GM23338 (cell line): ENCODE measurements at regions not wholly inside any gene's neighbourhood (a gene's known extent, or its start where the extent isn't known, plus 50 kb on each side); places are given as distances from the start of the nearest gene placed in this dataset.

ENCODE experiments used
- ATAC-seq: fragments of 200-7000 bp; cut with Tn5 transposase; 3 replicates; pipeline ENCODE4 v1.9.1; 2020
- DNase-seq: peaks from one replicate; pipeline ENCODE4 v3.0.0-alpha.2; 2015; ENCODE audit warnings: low spot score
- H2AFZ ChIP-seq: fragments of 200-600 bp; sonication (generic); 2 replicates; pipeline ENCODE4 v1.8.0; 2016; ENCODE audit warnings: antibody characterized with exemption, mild to moderate bottlenecking, moderate library complexity
- H3F3A ChIP-seq: fragments of 200-600 bp; sonication (generic); replicated peaks from 2 replicates; pipeline ENCODE4 v1.8.0; 2017; ENCODE audit warnings: antibody characterized with exemption, mixed run types, low read depth
- H3K27ac ChIP-seq: fragments of 200-600 bp; sonication (generic); 2 replicates; pipeline ENCODE4 v1.6.1; 2016; ENCODE audit warnings: low read depth
- H3K27me3 ChIP-seq: fragments of 200-600 bp; sonication (generic); 2 replicates; pipeline ENCODE4 v1.8.0; 2016; ENCODE audit warnings: mild to moderate bottlenecking, mixed run types, moderate library complexity; ENCODE audit not compliant: insufficient read depth
- H3K36me3 ChIP-seq: fragments of 200-600 bp; sonication (generic); 2 replicates; pipeline ENCODE4 v1.8.0; 2016; ENCODE audit warnings: mild to moderate bottlenecking; ENCODE audit not compliant: insufficient read depth
- H3K4me1 ChIP-seq: fragments of 200-600 bp; sonication (generic); 2 replicates; pipeline ENCODE4 v1.8.0; 2016; ENCODE audit warnings: mild to moderate bottlenecking, moderate library complexity; ENCODE audit not compliant: insufficient read depth
- H3K4me2 ChIP-seq: fragments of 200-600 bp; sonication (generic); 2 replicates; pipeline ENCODE4 v1.7.1; 2017; ENCODE audit warnings: mixed run types
- H3K4me3 ChIP-seq: fragments of 200-600 bp; sonication (generic); 2 replicates; pipeline ENCODE4 v1.6.1; 2016; ENCODE audit warnings: mixed run types
- H3K79me2 ChIP-seq: fragments of 200-600 bp; sonication (generic); replicated peaks from 2 replicates; pipeline ENCODE4 v1.8.0; 2017; ENCODE audit warnings: mild to moderate bottlenecking; ENCODE audit not compliant: insufficient read depth
- H3K9me2 ChIP-seq: fragments of 200-600 bp; sonication (generic); 2 replicates; pipeline ENCODE4 v1.8.0; 2017; ENCODE audit not compliant: insufficient read depth
- H4K20me1 ChIP-seq: fragments of 200-600 bp; sonication (generic); replicated peaks from 2 replicates; pipeline ENCODE4 v1.8.0; 2017; ENCODE audit warnings: mild to moderate bottlenecking; ENCODE audit not compliant: insufficient read depth
- H3K27ac Mint-ChIP-seq: 2 replicates; pipeline ENCODE4 v1.8.0; 2020; ENCODE audit warnings: inconsistent platforms, mild to moderate bottlenecking, moderate library complexity, mixed read lengths
- H3K27me3 Mint-ChIP-seq: 3 replicates; pipeline ENCODE4 v1.8.0; 2022; ENCODE audit warnings: low read depth, mild to moderate bottlenecking, moderate library complexity, mixed read lengths, inconsistent platforms; ENCODE audit not compliant: insufficient read depth, poor library complexity
- H3K36me3 Mint-ChIP-seq: 3 replicates; pipeline ENCODE4 v1.8.0; 2021; ENCODE audit warnings: low read depth, mild to moderate bottlenecking, inconsistent platforms, moderate library complexity, mixed read lengths
- H3K4me1 Mint-ChIP-seq: 3 replicates; pipeline ENCODE4 v1.8.0; 2020; ENCODE audit warnings: mild to moderate bottlenecking, inconsistent platforms, mixed read lengths
- H3K4me3 Mint-ChIP-seq: 3 replicates; pipeline ENCODE4 v1.8.0; 2021; ENCODE audit warnings: moderate library complexity, mild to moderate bottlenecking, inconsistent platforms, mixed read lengths
- H3K9me3 Mint-ChIP-seq: 3 replicates; pipeline ENCODE4 v1.8.0; 2020; ENCODE audit warnings: moderate library complexity, mild to moderate bottlenecking, inconsistent platforms, mixed read lengths
- CREB1 ChIP-seq: fragments of 250-450 bp; sonication (Bioruptor Pico); IDR thresholded peaks from 2 replicates; pipeline ENCODE4 v1.5.0; 2020; ENCODE audit warnings: low read depth, mild to moderate bottlenecking, moderate library complexity
- EZH2 ChIP-seq: fragments of 200-600 bp; sonication (generic); IDR thresholded peaks from one replicate; pipeline ENCODE4 v1.8.0; 2017; ENCODE audit warnings: antibody characterized with exemption, mild to moderate bottlenecking, low read depth; ENCODE audit not compliant: unreplicated experiment
- EZH2phosphoT487 ChIP-seq: fragments of 200-600 bp; sonication (generic); IDR thresholded peaks from one replicate; pipeline ENCODE4 v1.8.1; 2018; ENCODE audit warnings: antibody characterized with exemption; ENCODE audit not compliant: unreplicated experiment
- JUNB ChIP-seq: IDR thresholded peaks from one replicate; pipeline ENCODE4 v1.6.1; 2016; ENCODE audit warnings: antibody characterized with exemption; ENCODE audit not compliant: unreplicated experiment
- POLR2AphosphoS5 ChIP-seq: IDR thresholded peaks from 2 replicates; pipeline ENCODE4 v1.6.1; 2016; ENCODE audit warnings: antibody characterized with exemption, low read depth
- REST ChIP-seq: IDR thresholded peaks from one replicate; pipeline ENCODE4 v1.6.1; 2018; ENCODE audit warnings: antibody characterized with exemption; ENCODE audit not compliant: unreplicated experiment
- STAT1 ChIP-seq: IDR thresholded peaks from one replicate; pipeline ENCODE4 v1.6.1; 2016; ENCODE audit warnings: antibody characterized with exemption; ENCODE audit not compliant: unreplicated experiment
- ZNF114 ChIP-seq: fragments of 250-450 bp; sonication (Bioruptor Pico); IDR thresholded peaks from 2 replicates; pipeline ENCODE4 v1.5.0; 2020; ENCODE audit warnings: mild to moderate bottlenecking, moderate library complexity
- ZNF331 ChIP-seq: fragments of 250-450 bp; sonication (Bioruptor Pico); IDR thresholded peaks from 2 replicates; pipeline ENCODE4 v1.5.0; 2020; ENCODE audit warnings: low read depth, mild to moderate bottlenecking, moderate library complexity
- TF ChIP-seq, protein P1 (sequence below): fragments of 250-450 bp; sonication (Bioruptor Pico); IDR thresholded peaks from 2 replicates; pipeline ENCODE4 v1.5.0; 2020; ENCODE audit warnings: mild to moderate bottlenecking, moderate library complexity
- TF ChIP-seq, protein P2 (sequence below), 2 experiments: fragments of 200-600 bp in 1 of 2; sonication (generic) in 1 of 2; conservative IDR thresholded peaks; 2 replicates each; pipeline versions ENCODE4 v1.5.1 to v1.6.1; 2016 to 2017; ENCODE audit warnings: antibody characterized with exemption in 2 of 2, low read depth in 2 of 2, mild to moderate bottlenecking in 2 of 2, moderate library complexity in 1 of 2

DNA sequence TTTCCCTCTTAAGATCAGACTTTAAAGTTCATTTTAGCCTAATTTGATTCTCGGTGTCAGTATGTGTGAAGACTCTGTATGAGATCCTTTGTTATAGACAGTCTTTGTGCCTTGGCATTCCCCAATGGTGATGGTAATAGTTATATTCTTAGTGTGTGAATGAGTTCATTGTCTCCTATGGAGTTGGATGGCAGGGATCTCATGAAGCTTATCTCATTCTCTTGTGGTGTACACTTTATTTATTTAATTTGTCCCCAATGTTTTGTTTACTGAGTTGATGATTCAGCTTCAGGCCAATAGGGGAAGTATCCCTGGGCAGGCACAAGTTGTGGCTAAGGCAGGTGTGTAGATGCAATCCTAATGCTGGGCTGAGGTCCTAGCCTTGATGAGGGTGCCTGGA, 222.0 kb upstream of the DPPA4 start:
- Histone ChIP-seq H3K27me3 (no peaks in the 10 kb centered on the region), H3K4me3 (no peak overlapping the region), H3K9me2 (peaks cover 15% of the 10 kb centered on the region), H3K36me3 (no peaks in the 10 kb centered on the region), H2AFZ (no peak overlapping the region), H3K4me2 (no peak overlapping the region), H3K4me1 (no peaks in the 10 kb centered on the region), H3K27ac (no peak overlapping the region), H3K79me2 (no peaks in the 10 kb centered on the region), H4K20me1 (no peaks in the 10 kb centered on the region), H3F3A (no peaks in the 10 kb centered on the region)
- no peaks in the 10 kb centered on the region for H3K4me1 Mint-ChIP-seq
- no peak overlapping the region for H3K27ac Mint-ChIP-seq
- ATAC-seq: no peak
- H3K9me3 Mint-ChIP-seq: peaks cover 11% of the 10 kb centered on the region; the same call in 1 of the 3 replicates
- TF ChIP-seq EZH2 (no peak), EZH2phosphoT487 (no peak)
- no peak overlapping the region for H3K4me3 Mint-ChIP-seq
- peaks cover 2% of the 10 kb centered on the region for H3K27me3 Mint-ChIP-seq
- no peak for DNase-seq
- peaks cover 5% of the 10 kb centered on the region; the same call in 1 of the 3 replicates for H3K36me3 Mint-ChIP-seq

DNA sequence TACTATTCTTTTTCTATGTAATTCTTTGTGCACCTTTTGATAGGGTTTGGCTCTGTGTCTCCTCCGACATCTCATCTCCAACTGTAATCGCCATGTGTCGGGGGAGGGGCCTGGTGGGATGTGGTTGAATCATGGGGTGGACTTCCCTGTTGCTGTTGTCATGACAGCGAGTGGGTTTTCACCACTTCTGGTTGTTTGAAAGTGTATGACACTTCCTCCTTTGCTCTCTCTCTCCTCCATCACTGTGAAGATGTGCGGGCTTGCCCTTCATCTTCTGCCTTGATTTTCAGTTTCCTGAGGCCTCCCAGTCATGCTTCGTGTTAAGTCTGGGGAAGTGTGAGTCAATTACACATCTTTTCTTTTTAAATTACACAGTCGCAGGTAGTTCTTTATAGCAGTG, 225.8 kb upstream of the DPPA4 start:
- Mint-ChIP-seq H3K9me3 (peaks cover 8% of the 10 kb centered on the region; the same call in 1 of the 3 replicates), H3K4me1 (no peaks in the 10 kb centered on the region)
- ATAC-seq: no peak
- TF ChIP-seq EZH2 (no peak), STAT1 (no peak), ZNF331 (no peak), CREB1 (CRISPR knock-in tag) (no peak), JUNB (no peak), REST (no peak), EZH2phosphoT487 (no peak), POLR2AphosphoS5 (no peak), ZNF114 (no peak)
- TF ChIP-seq, protein P1, sequence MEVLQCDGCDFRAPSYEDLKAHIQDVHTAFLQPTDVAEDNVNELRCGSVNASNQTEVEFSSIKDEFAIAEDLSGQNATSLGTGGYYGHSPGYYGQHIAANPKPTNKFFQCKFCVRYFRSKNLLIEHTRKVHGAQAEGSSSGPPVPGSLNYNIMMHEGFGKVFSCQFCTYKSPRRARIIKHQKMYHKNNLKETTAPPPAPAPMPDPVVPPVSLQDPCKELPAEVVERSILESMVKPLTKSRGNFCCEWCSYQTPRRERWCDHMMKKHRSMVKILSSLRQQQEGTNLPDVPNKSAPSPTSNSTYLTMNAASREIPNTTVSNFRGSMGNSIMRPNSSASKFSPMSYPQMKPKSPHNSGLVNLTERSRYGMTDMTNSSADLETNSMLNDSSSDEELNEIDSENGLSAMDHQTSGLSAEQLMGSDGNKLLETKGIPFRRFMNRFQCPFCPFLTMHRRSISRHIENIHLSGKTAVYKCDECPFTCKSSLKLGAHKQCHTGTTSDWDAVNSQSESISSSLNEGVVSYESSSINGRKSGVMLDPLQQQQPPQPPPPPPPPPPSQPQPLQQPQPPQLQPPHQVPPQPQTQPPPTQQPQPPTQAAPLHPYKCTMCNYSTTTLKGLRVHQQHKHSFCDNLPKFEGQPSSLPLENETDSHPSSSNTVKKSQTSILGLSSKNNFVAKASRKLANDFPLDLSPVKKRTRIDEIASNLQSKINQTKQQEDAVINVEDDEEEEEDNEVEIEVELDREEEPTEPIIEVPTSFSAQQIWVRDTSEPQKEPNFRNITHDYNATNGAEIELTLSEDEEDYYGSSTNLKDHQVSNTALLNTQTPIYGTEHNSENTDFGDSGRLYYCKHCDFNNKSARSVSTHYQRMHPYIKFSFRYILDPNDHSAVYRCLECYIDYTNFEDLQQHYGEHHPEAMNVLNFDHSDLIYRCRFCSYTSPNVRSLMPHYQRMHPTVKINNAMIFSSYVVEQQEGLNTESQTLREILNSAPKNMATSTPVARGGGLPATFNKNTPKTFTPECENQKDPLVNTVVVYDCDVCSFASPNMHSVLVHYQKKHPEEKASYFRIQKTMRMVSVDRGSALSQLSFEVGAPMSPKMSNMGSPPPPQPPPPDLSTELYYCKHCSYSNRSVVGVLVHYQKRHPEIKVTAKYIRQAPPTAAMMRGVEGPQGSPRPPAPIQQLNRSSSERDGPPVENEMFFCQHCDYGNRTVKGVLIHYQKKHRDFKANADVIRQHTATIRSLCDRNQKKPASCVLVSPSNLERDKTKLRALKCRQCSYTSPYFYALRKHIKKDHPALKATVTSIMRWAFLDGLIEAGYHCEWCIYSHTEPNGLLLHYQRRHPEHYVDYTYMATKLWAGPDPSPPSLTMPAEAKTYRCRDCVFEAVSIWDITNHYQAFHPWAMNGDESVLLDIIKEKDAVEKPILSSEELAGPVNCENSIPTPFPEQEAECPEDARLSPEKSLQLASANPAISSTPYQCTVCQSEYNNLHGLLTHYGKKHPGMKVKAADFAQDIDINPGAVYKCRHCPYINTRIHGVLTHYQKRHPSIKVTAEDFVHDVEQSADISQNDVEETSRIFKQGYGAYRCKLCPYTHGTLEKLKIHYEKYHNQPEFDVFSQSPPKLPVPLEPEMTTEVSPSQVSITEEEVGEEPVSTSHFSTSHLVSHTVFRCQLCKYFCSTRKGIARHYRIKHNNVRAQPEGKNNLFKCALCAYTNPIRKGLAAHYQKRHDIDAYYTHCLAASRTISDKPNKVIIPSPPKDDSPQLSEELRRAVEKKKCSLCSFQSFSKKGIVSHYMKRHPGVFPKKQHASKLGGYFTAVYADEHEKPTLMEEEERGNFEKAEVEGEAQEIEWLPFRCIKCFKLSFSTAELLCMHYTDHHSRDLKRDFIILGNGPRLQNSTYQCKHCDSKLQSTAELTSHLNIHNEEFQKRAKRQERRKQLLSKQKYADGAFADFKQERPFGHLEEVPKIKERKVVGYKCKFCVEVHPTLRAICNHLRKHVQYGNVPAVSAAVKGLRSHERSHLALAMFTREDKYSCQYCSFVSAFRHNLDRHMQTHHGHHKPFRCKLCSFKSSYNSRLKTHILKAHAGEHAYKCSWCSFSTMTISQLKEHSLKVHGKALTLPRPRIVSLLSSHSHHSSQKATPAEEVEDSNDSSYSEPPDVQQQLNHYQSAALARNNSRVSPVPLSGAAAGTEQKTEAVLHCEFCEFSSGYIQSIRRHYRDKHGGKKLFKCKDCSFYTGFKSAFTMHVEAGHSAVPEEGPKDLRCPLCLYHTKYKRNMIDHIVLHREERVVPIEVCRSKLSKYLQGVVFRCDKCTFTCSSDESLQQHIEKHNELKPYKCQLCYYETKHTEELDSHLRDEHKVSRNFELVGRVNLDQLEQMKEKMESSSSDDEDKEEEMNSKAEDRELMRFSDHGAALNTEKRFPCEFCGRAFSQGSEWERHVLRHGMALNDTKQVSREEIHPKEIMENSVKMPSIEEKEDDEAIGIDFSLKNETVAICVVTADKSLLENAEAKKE (CRISPR knock-in tag): no peak
- TF ChIP-seq, protein P2, sequence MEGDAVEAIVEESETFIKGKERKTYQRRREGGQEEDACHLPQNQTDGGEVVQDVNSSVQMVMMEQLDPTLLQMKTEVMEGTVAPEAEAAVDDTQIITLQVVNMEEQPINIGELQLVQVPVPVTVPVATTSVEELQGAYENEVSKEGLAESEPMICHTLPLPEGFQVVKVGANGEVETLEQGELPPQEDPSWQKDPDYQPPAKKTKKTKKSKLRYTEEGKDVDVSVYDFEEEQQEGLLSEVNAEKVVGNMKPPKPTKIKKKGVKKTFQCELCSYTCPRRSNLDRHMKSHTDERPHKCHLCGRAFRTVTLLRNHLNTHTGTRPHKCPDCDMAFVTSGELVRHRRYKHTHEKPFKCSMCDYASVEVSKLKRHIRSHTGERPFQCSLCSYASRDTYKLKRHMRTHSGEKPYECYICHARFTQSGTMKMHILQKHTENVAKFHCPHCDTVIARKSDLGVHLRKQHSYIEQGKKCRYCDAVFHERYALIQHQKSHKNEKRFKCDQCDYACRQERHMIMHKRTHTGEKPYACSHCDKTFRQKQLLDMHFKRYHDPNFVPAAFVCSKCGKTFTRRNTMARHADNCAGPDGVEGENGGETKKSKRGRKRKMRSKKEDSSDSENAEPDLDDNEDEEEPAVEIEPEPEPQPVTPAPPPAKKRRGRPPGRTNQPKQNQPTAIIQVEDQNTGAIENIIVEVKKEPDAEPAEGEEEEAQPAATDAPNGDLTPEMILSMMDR (conservative IDR thresholded peaks at IDR 0.05; ENCODE audit: low read depth in 2 of 2): no peak

More for the DNA sequence above, 225.8 kb upstream of the DPPA4 start:
- no peak overlapping the region for H3K4me3 Mint-ChIP-seq
- Histone ChIP-seq H3K27ac (no peak overlapping the region), H4K20me1 (no peaks in the 10 kb centered on the region), H2AFZ (no peak overlapping the region; the same call in 1 of the 2 replicates), H3K36me3 (no peaks in the 10 kb centered on the region), H3K4me2 (no peak overlapping the region), H3K4me1 (no peaks in the 10 kb centered on the region), H3K79me2 (no peaks in the 10 kb centered on the region), H3F3A (no peaks in the 10 kb centered on the region), H3K4me3 (no peak overlapping the region), H3K9me2 (peaks cover 15% of the 10 kb centered on the region), H3K27me3 (no peaks in the 10 kb centered on the region)
- no peak overlapping the region for H3K27ac Mint-ChIP-seq
- H3K36me3 Mint-ChIP-seq: peaks cover 5% of the 10 kb centered on the region; the same call in 1 of the 3 replicates
- peaks cover 2% of the 10 kb centered on the region for H3K27me3 Mint-ChIP-seq
- peak; percentile 4 for DNase-seq
